Activated naive CD4-positive, alpha-beta T cell treated with anti-CD3 and anti-CD28 coated beads, Interleukin-2, amount 10 ng/mL, durations not matched to agents 7 days and 5 days (primary cell): ENCODE measurements at regions not wholly inside any gene's neighbourhood (a gene's known extent, or its start where the extent isn't known, plus 50 kb on each side); places are given as distances from the start of the nearest gene placed in this dataset.

Experiments used
- CTCF ChIA-PET: fragments of 350-600 bp; sonication (Branson Sonifier 250); formaldehyde crosslinking; loops from one replicate; lab custom pipeline; 2021; ENCODE audit warnings: antibody characterized with exemption; lab: Charles Lee
- DNase-seq: peaks from one replicate; pipeline ENCODE4 v3.0.0-alpha.2; 2020
- H3K27ac Mint-ChIP-seq: one replicate; pipeline ENCODE4 v1.8.0; 2021; ENCODE audit warnings: mild to moderate bottlenecking, moderate library complexity, mixed read lengths
- H3K27me3 Mint-ChIP-seq: one replicate; pipeline ENCODE4 v1.8.0; 2021; ENCODE audit warnings: mild to moderate bottlenecking, mixed read lengths
- H3K36me3 Mint-ChIP-seq: one replicate; pipeline ENCODE4 v1.8.0; 2021; ENCODE audit warnings: mixed read lengths
- H3K4me1 Mint-ChIP-seq: one replicate; pipeline ENCODE4 v1.8.0; 2021; ENCODE audit warnings: mixed read lengths
- H3K4me3 Mint-ChIP-seq: one replicate; pipeline ENCODE4 v1.8.0; 2021; ENCODE audit warnings: mild to moderate bottlenecking, moderate library complexity, mixed read lengths
- H3K9me3 Mint-ChIP-seq: one replicate; pipeline ENCODE4 v1.8.0; 2021; ENCODE audit warnings: mixed read lengths

DNA sequence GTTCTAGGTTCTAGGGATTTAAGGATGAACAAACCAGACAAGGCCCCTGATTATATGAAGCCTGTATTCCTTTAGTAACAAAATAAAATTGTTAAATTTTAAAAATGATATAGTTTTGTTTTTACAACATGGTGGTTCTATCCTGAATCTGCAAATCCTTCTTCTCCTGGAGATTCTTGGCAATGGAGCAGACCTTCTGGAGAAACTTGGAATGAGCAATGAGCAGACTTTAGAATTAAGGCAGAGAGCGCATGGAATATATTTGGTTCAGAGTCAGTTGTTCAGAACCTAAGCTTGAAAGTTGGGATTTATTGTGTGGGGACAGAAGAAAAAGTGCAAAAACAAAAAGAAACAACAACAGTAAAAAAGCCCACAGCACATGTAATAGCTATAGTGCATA lies 381.1 kb downstream of the ADGRL2 start:
- Mint-ChIP-seq H3K36me3 (no peaks in the 10 kb centered on the region), H3K27ac (no peak overlapping the region), H3K27me3 (no peaks in the 10 kb centered on the region), H3K9me3 (no peaks in the 10 kb centered on the region), H3K4me3 (no peak overlapping the region), H3K4me1 (no peaks in the 10 kb centered on the region)
- DNase-seq, result no peak
- CTCF ChIA-PET, result no interaction called here

DNA sequence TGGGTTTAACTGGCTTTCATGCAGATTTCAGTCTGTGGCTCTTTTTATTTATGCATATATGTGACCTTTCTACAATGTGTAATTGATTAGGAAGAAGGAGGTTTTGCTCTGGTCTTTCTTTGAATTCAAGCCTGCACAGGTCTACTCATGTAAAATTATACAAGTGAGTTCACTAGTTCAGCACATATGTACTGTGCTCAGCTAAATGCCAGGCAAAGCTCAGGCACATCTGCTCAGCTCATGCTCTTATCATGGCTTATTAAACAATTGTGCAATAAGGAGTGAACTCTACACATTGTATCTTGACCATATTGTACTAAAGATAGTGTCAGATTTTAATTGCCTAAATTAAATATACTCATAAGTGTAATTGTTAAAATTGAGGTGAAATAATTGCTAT lies 378.4 kb downstream of the ADGRL2 start:
- DNase-seq, result no peak
- Mint-ChIP-seq H3K36me3 (no peaks in the 10 kb centered on the region), H3K4me3 (no peak overlapping the region), H3K27me3 (no peaks in the 10 kb centered on the region), H3K27ac (no peak overlapping the region), H3K9me3 (no peaks in the 10 kb centered on the region), H3K4me1 (no peaks in the 10 kb centered on the region)
- CTCF ChIA-PET, result no interaction called here

DNA sequence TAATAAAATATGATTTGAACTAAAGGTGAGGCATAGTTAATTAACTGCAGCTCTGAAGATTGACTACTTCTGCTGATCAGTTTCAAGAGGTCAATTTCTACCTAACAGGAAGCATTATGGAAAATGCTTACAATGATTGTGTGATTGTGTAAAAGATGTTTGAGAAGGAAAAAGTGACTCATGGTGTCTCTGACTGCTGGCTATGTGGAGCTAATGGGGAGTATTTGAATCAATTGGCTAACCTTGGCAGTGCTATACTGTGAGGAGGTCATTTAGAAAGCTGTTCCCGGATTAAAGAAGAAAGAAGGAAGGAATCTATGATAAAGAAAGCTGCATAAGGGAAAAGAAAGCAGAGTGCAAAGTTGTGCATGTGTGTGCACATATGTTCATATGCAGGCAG lies 376.5 kb downstream of the ADGRL2 start:
- no peaks in the 10 kb centered on the region for H3K9me3 Mint-ChIP-seq
- no peak for DNase-seq
- no peaks in the 10 kb centered on the region for H3K27me3 Mint-ChIP-seq
- no peak overlapping the region for H3K27ac Mint-ChIP-seq
- no peaks in the 10 kb centered on the region for H3K4me1 Mint-ChIP-seq
- H3K36me3 Mint-ChIP-seq, result no peaks in the 10 kb centered on the region
- no peak overlapping the region for H3K4me3 Mint-ChIP-seq
- CTCF ChIA-PET, result no interaction called here

DNA sequence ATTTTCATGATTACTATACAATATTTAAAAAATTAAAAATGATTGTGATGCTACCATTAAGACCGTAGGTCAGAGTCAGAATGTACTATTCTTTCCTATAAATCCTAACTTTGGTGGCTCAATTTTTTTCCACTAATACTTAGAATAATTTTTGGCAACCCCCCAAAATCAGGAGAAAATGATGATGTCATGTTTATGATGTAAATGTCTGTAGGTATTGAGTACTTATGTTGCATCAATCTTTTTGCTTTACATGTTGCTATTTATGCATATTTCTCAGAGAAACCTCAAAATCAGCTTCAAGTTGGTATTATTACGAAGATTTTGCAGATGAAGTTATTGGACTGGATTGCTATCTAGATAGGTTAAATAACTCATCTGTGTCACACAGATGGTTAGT lies 371.2 kb downstream of the ADGRL2 start:
- Mint-ChIP-seq H3K9me3 (no peaks in the 10 kb centered on the region), H3K4me1 (peaks cover 6% of the 10 kb centered on the region), H3K36me3 (no peaks in the 10 kb centered on the region), H3K4me3 (no peak overlapping the region), H3K27me3 (no peaks in the 10 kb centered on the region), H3K27ac (no peak overlapping the region)
- DNase-seq, result no peak
- CTCF ChIA-PET, result interaction anchor here (1.1 kb wide), 1 partner anchor 9 kb away, joined by 3 read pairs; no protein-coding TSS in a partner anchor

DNA sequence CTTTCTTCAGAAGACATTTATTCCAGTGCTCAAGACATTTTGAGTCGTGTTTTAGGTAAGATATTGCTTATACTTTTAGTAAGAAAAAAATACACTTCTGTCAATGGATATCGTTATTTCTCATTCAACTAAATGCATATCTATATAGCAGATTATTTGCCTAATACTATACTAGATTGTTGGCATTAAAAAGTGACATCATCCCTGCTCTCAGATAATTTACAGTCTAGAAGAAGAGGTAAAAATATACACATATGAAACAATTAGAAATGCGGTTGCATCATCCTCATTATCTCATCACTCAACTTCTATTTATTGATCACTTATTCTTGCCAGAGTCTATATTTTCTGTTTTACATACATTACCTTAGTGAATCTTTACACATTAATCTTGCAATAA lies 367.7 kb downstream of the ADGRL2 start:
- no peaks in the 10 kb centered on the region for H3K27me3 Mint-ChIP-seq
- CTCF ChIA-PET, result no interaction called here
- peaks cover 6% of the 10 kb centered on the region for H3K4me1 Mint-ChIP-seq
- no peak for DNase-seq
- H3K9me3 Mint-ChIP-seq, result no peaks in the 10 kb centered on the region
- no peaks in the 10 kb centered on the region for H3K36me3 Mint-ChIP-seq
- H3K27ac Mint-ChIP-seq, result no peak overlapping the region
- no peak overlapping the region for H3K4me3 Mint-ChIP-seq

DNA sequence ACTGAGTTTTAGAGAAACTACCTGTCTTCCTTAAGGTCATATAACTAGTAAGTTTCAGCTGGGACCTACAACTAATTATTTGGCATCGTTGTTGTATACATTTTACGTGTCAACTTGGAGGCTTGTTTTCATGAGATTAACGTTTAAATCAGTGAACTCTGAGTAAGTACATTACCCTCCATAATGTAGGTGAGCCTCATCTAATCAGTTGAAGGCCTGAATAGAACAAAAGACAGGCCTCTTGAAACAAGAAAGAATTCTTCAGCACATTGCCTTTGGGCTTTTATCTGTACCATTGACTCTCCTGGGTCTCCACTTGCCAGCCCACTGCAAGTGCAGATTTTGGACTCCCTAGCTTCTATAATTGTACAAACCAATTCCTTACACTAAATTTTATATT lies 364.6 kb downstream of the ADGRL2 start:
- CTCF ChIA-PET, result no interaction called here
- Mint-ChIP-seq H3K9me3 (no peaks in the 10 kb centered on the region), H3K27ac (no peak overlapping the region), H3K27me3 (no peaks in the 10 kb centered on the region), H3K36me3 (no peaks in the 10 kb centered on the region), H3K4me1 (peaks cover 29% of the 10 kb centered on the region), H3K4me3 (no peak overlapping the region)
- DNase-seq, result no peak

DNA sequence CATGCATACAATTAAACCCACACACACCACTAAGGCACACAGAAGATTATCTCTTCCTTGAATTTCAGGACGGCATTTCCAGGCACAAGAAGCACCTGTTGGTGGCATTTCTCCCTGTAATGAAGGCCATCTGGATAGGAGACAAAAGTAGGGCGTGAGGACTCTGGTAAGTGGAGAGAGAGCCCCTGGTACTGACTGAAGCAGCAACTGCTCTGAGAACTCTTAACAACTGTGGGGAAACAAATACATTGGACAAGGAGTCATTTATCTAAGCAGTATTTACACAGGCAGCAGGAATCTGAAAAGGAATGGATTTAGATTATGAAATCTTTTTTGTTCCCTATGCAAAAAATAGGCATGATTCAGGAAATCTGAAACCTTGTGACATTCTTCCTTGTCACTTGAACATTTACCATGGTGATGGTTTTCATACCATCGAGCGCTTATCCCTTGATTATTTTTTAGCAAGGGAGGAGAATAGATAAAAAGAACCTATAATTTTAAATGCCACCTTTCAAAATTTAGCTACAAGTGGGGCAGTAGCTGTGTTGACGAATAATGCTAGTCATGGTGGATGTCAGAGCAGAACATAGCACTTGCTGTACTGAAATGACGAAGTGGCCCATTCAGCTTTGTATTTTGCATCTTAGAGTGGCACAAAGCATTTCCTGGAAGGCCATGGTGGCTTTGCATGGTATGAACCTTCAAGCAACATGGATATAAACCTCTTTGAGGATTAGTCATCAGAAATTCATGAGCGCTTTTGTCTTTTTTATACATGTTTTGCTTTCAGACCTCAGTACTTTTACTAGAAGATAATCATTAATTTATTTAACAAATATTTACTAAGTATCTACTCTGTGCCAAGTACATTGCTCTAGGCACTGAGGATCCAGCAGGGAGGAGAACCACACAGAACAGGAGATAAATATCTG lies 362.0 kb downstream of the ADGRL2 start:
- Mint-ChIP-seq H3K4me1 (peaks cover 25% of the 10 kb centered on the region), H3K4me3 (no peak overlapping the region), H3K27ac (peak overlapping the region; percentile 43), H3K9me3 (no peaks in the 10 kb centered on the region), H3K36me3 (no peaks in the 10 kb centered on the region), H3K27me3 (no peaks in the 10 kb centered on the region)
- CTCF ChIA-PET, result interaction anchor here (1.2 kb wide), 1 partner anchor 9 kb away, joined by 3 read pairs; no protein-coding TSS in a partner anchor
- DNase-seq, result no peak

DNA sequence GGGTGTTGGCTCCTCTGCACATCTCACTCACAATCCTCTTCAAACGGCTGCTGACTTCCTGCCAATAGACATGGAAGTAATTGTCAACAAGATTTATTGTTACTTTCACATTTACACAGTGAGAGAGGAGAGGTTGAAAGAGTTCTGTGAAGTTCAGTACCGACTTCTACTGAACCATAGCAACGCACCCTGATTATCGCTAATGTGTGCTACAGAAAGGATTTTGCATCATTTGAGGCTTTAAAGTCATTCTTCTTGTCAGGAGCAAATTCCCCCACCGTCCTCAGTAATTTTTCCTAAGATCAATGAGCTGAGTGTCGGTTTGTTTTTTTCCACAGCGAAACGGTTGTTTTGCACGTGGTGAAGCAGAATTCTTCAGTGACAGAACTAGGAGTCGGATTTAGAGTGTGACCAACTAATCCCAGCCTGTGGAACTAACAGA lies 361.0 kb downstream of the ADGRL2 start:
- CTCF ChIA-PET, result interaction anchor here (1.2 kb wide), 1 partner anchor 10 kb away, joined by 3 read pairs; no protein-coding TSS in a partner anchor
- no peaks in the 10 kb centered on the region for H3K36me3 Mint-ChIP-seq

DNA sequence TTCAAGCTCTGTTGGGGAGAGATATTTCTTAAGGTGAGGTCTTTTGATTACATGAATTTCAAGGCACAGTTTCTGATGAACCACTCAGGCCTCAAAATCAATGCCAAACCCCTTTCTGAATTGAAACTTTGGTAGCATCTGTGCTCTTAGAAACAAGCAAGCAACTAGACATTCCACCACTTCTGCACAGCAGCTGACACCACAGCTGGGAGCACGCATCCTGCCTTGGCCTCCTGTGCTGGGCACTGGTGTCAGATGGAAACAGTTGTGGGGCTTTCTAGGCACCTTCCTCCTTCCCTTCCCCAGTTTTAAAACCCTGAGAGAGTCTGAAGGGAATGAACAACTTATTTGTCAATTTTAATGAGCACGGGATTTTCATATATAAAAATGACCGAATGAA lies 360.2 kb downstream of the ADGRL2 start:
- peak overlapping the region; percentile 85 for H3K27ac Mint-ChIP-seq

More for the DNA sequence above, 361.0 kb downstream of the ADGRL2 start:
- peak; percentile 30 for DNase-seq
- H3K27me3 Mint-ChIP-seq, result no peaks in the 10 kb centered on the region
- H3K9me3 Mint-ChIP-seq, result no peaks in the 10 kb centered on the region
- H3K4me3 Mint-ChIP-seq, result peak overlapping the region; percentile 52
- H3K27ac Mint-ChIP-seq, result peak overlapping the region; percentile 85
- peaks cover 23% of the 10 kb centered on the region for H3K4me1 Mint-ChIP-seq

DNA sequence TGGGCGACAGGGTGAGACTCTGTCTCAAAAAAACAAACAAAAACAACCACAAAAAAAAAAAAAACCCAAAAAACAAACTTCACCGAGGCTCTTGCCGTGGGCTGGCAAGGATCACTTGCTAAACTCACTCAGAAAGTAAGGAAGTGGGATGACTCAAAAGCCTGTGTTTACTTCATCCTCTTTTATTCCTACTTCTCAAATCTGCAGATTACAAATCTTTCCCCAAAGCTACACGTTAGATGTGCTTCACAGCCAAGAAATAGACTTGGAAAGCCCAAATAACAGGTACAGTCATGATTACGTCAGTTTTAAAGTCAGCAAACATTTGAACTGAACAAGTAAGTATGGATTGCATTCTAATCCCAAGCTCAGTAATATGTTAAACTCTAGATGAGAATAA lies 359.3 kb downstream of the ADGRL2 start:
- Mint-ChIP-seq H3K27me3 (no peaks in the 10 kb centered on the region), H3K9me3 (no peaks in the 10 kb centered on the region), H3K36me3 (no peaks in the 10 kb centered on the region)

More for the DNA sequence above, 360.2 kb downstream of the ADGRL2 start:
- DNase-seq, result no peak
- Mint-ChIP-seq H3K4me1 (peaks cover 23% of the 10 kb centered on the region), H3K4me3 (no peak overlapping the region), H3K27me3 (no peaks in the 10 kb centered on the region), H3K36me3 (no peaks in the 10 kb centered on the region), H3K9me3 (no peaks in the 10 kb centered on the region)
- CTCF ChIA-PET, result no interaction called here

DNA sequence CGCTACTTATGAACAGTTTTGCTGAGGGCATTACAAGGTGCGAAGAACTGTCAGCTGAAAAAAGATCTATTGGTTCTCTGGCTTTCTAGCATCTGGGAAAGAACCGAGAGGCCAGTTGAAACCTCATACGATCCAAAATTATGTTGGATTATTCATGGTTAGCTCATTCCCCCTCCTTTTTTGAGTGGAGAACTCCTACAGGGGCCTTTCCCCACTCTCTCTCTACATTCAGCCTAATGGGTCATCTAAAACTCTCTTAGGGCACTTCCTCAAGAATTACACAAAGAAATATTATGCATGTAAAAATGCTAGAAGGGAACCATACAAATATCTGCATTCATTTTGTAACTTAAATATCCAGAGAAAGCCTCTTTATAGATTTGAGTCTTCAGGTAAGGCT lies 358.2 kb downstream of the ADGRL2 start:
- H3K4me3 Mint-ChIP-seq, result no peak overlapping the region
- H3K36me3 Mint-ChIP-seq, result no peaks in the 10 kb centered on the region
- CTCF ChIA-PET, result no interaction called here
- H3K27ac Mint-ChIP-seq, result no peak overlapping the region
- H3K4me1 Mint-ChIP-seq, result peaks cover 23% of the 10 kb centered on the region
- H3K9me3 Mint-ChIP-seq, result no peaks in the 10 kb centered on the region
- DNase-seq, result no peak
- no peaks in the 10 kb centered on the region for H3K27me3 Mint-ChIP-seq

More for the DNA sequence above, 359.3 kb downstream of the ADGRL2 start:
- peaks cover 23% of the 10 kb centered on the region for H3K4me1 Mint-ChIP-seq
- CTCF ChIA-PET, result no interaction called here
- DNase-seq, result no peak
- no peak overlapping the region for H3K27ac Mint-ChIP-seq
- no peak overlapping the region for H3K4me3 Mint-ChIP-seq

DNA sequence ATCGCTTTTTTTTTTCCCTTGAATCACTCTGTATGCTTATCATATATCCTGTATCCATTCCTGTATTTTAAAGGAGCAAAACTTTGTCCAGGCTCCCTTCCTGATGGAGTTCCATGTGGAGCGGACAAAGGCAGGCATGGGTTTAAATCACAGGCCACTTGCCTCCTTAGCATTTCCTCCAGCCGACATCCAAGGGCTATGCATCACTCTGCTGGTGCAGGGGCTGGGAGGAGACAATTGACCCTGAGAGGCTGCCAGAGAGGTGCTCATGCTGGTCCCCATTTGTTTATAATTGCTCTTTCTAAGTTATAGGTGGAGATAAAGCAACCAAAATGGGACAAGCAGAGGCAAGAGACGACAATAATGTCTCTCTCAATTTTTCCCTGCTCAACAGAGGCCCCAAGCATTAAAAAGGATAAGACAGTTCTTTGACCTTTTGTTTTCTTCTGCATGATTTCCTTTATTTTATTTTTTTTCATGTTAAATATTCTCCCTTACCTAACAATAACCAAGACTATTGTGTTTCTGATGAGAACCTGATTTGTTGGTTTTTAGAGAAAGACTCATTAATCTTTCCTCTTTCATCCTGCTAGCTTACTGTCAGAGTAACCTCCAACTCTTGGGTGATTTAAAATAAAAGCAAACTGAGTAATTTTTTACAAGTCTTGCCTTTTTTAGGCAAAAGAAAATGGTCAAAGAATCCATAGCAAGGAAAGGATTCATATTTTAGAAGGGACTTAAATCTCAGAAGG lies 353.7 kb downstream of the ADGRL2 start:
- Mint-ChIP-seq H3K4me1 (peaks cover 5% of the 10 kb centered on the region), H3K36me3 (no peaks in the 10 kb centered on the region), H3K9me3 (no peaks in the 10 kb centered on the region), H3K4me3 (no peak overlapping the region), H3K27me3 (no peaks in the 10 kb centered on the region), H3K27ac (no peak overlapping the region)
- DNase-seq, result no peak
- CTCF ChIA-PET, result no interaction called here

DNA sequence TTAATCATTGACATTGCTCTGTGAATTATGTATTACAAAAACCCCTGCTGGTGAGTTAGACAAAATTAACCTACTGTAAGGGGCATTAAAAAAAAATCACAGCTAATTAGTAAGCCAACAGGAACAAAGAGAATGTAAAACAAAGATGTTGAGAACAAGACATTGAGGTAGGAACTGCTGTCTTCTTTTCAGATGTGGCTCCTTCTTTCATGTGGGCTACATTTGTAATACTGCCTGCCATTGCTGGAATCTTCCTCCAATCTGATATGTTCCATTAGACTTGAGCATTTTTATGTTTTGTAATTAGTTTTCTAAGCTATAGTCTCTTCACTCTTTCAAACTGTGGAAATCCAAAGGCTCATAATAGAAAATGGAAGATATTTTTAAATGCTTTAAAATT lies 353.0 kb downstream of the ADGRL2 start:
- Mint-ChIP-seq H3K27ac (no peak overlapping the region), H3K4me3 (no peak overlapping the region), H3K4me1 (peaks cover 5% of the 10 kb centered on the region), H3K27me3 (no peaks in the 10 kb centered on the region), H3K9me3 (no peaks in the 10 kb centered on the region), H3K36me3 (no peaks in the 10 kb centered on the region)
- DNase-seq, result no peak
- CTCF ChIA-PET, result no interaction called here

DNA sequence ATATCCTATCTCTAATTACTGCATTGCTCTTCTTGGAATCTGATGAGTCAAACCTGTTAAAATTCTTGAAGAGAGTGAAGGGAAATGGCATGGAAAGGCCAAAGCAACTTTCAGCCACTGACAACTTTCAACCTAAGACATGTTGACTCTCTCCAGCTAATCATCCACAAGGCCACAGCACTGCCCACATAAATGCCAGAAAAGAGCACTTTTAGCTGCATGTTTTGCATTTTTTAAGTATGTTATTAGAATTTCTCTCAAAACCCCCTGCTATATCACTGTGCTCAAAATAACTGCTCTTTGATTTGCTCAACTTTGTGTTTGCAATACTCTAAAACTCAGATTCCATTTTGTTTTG lies 352.5 kb downstream of the ADGRL2 start:
- DNase-seq, result no peak
- Mint-ChIP-seq H3K27ac (no peak overlapping the region), H3K27me3 (no peaks in the 10 kb centered on the region), H3K4me1 (peaks cover 5% of the 10 kb centered on the region), H3K9me3 (no peaks in the 10 kb centered on the region), H3K4me3 (no peak overlapping the region), H3K36me3 (no peaks in the 10 kb centered on the region)
- CTCF ChIA-PET, result no interaction called here
